Kidney (tissue), 13 donors: ENCODE measurements at regions not wholly inside any gene's neighbourhood (a gene's known extent, or its start where the extent isn't known, plus 50 kb on each side); places are given as distances from the start of the nearest gene placed in this dataset.

Experiments used
- DNase-seq, 5 donors: peaks; one replicate each; pipeline ENCODE4 v3.0.0-alpha.2; 2013 to 2020
- FAIRE-seq: peaks from 2 replicates; lab custom pipeline; 2012; peaks lifted over from hg19 to GRCh38; lab: Jason Lieb, UNC
- H3K27ac ChIP-seq, 2 donors: one replicate each; pipeline ENCODE4 v1.7.0; 2013; ENCODE audit warnings: low read depth in 2 of 2, low read length in 2 of 2, inconsistent platforms in 1 of 2
- H3K27me3 ChIP-seq: one replicate; pipeline ENCODE4 v1.7.1; 2013; ENCODE audit warnings: low read length, inconsistent platforms; ENCODE audit not compliant: control insufficient read depth, insufficient read depth
- H3K36me3 ChIP-seq, 3 donors: one replicate each; pipeline versions ENCODE4 v1.7.0 to v1.7.1; 2013; ENCODE audit warnings: low read length in 3 of 3, control low read depth in 1 of 3, inconsistent platforms in 1 of 3; ENCODE audit not compliant: insufficient read depth in 3 of 3, control insufficient read depth in 2 of 3
- H3K4me1 ChIP-seq, 3 donors: one replicate each; pipeline versions ENCODE4 v1.7.0 to v1.7.1; 2013; ENCODE audit warnings: low read length in 3 of 3, inconsistent platforms in 1 of 3, low read depth in 1 of 3; ENCODE audit not compliant: control insufficient read depth in 2 of 3, insufficient read depth in 2 of 3
- H3K4me3 ChIP-seq, 3 donors: one replicate each; pipeline versions ENCODE4 v1.7.0 to v1.8.1; 2013; ENCODE audit warnings: low read length in 3 of 3, control low read depth in 1 of 3, inconsistent platforms in 1 of 3
- H3K9ac ChIP-seq, 3 donors: one replicate each; pipeline versions ENCODE4 v1.7.0 to v1.7.1; 2013; ENCODE audit warnings: low read length in 3 of 3, control low read depth in 1 of 3, inconsistent platforms in 1 of 3
- H3K9me3 ChIP-seq, 3 donors: one replicate each; pipeline versions ENCODE4 v1.7.0 to v1.7.1; 2013; ENCODE audit warnings: low read length in 3 of 3, control low read depth in 1 of 3, inconsistent platforms in 1 of 3; ENCODE audit not compliant: control insufficient read depth in 2 of 3, insufficient read depth in 1 of 3
- CTCF ChIP-seq: IDR thresholded peaks from 3 replicates; pipeline ENCODE4 v1.5.1; 2012; ENCODE audit warnings: mild to moderate bottlenecking, moderate library complexity, borderline replicate concordance; ENCODE audit not compliant: insufficient read depth; ENCODE audit errors: extremely low read depth
- intact Hi-C: fragments of 100-400 bp; cut with DNase I; formaldehyde crosslinking; loops from one replicate; pipeline ENCODE4 v1.11.1; 2022
- donor health status: control.
- donor health status: control.
- donor health status: control.
- donor health status: control.
- donor health status: control.
- donor health status: DM: yes; HTN: yes; CAD: no.
- donor health status: Normal renal cell carcinoma (clear cell type).

GRCh38 chr10:4708123-4708759, 117.8 kb upstream of the AKR1E2 start:
- Histone ChIP-seq H3K27me3 (no peaks in the 10 kb centered on the region), H3K4me1 (no peaks in the 10 kb centered on the region), H3K9me3 (no peaks in the 10 kb centered on the region), H3K4me3 (no peak overlapping the region), H3K36me3 (no peaks in the 10 kb centered on the region), H3K9ac (no peak overlapping the region), H3K27ac (no peak overlapping the region)
- DNase-seq (no peak), FAIRE-seq (no peak)
- intact Hi-C loops = no loop called here
- no peak for TF ChIP-seq CTCF

DNA sequence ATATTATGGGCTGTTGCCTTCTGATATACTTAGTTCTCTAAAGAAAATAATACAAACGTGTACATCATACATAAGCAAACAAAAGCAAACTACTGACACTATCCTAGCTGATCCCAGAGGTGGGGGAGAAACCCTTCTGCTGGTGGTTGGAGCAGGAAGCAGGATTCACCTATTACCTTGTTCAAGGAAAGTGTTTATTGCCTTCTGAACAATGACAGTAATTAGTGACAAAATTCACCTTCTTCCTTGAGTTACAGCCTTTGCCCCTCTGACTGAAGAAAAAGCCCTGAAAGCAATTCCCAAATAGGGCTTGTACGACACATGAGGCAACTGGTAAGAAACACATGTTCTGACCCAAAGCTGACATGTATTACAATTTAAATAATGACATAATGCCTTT, 118.8 kb upstream of the AKR1E2 start:
- no peak for TF ChIP-seq CTCF
- DNase-seq (no peak), FAIRE-seq (no peak)
- Histone ChIP-seq H3K27me3 (no peaks in the 10 kb centered on the region), H3K4me3 (no peak overlapping the region), H3K9me3 (no peaks in the 10 kb centered on the region), H3K4me1 (no peaks in the 10 kb centered on the region), H3K9ac (no peak overlapping the region), H3K27ac (no peak overlapping the region), H3K36me3 (no peaks in the 10 kb centered on the region)
- intact Hi-C loops = no loop called here

GRCh38 chr10:4704034-4704545, 121.9 kb upstream of the AKR1E2 start:
- H3K27ac ChIP-seq = no peak overlapping the region
- H3K9ac ChIP-seq = no peak overlapping the region
- no peaks in the 10 kb centered on the region for H3K9me3 ChIP-seq
- no peak for FAIRE-seq
- no peaks in the 10 kb centered on the region for H3K36me3 ChIP-seq
- intact Hi-C loops = no loop called here
- no peaks in the 10 kb centered on the region for H3K4me1 ChIP-seq
- no peaks in the 10 kb centered on the region for H3K27me3 ChIP-seq
- no peak overlapping the region for H3K4me3 ChIP-seq
- no peak for TF ChIP-seq CTCF
- peak in 2 of 5 donors; percentile 23 to 28 for DNase-seq
